Psoas muscle (tissue), 7 donors: ENCODE measurements at regions not wholly inside any gene's neighbourhood (a gene's known extent, or its start where the extent isn't known, plus 50 kb on each side); places are given as distances from the start of the nearest gene placed in this dataset.

ENCODE experiments used
- ATAC-seq, 4 donors: fragments of 200-7000 bp; cut with Tn5 transposase; one replicate each; pipeline ENCODE4 v1.9.1; 2020; ENCODE audit warnings: moderate library complexity in 3 of 4, mild to moderate bottlenecking in 2 of 4
- DNase-seq, 2 donors: peaks; one replicate each; pipeline ENCODE4 v3.0.0-alpha.2; 2020
- H3K27ac ChIP-seq: fragments of 200-600 bp; one replicate; pipeline ENCODE4 v1.8.0; 2022
- H3K27me3 ChIP-seq, 3 donors: fragments of 200-600 bp in 1 of 3; one replicate each; pipeline versions ENCODE4 v1.6.1 to v1.8.0; 2013 to 2022; ENCODE audit warnings: low read length in 2 of 3, mild to moderate bottlenecking in 2 of 3, moderate library complexity in 1 of 3; ENCODE audit not compliant: insufficient read depth in 3 of 3
- H3K36me3 ChIP-seq, 2 donors: fragments of 200-600 bp in 1 of 2; one replicate each; pipeline versions ENCODE4 v1.6.1 to v1.8.0; 2013 to 2022; ENCODE audit warnings: low read depth in 1 of 2, mild to moderate bottlenecking in 1 of 2, moderate library complexity in 1 of 2; ENCODE audit not compliant: insufficient read depth in 1 of 2
- H3K4me1 ChIP-seq: fragments of 200-600 bp; one replicate; pipeline ENCODE4 v1.8.0; 2022
- H3K4me3 ChIP-seq: fragments of 200-600 bp; one replicate; pipeline ENCODE4 v1.8.0; 2022; ENCODE audit warnings: mild to moderate bottlenecking
- H3K9me3 ChIP-seq: fragments of 200-600 bp; one replicate; pipeline ENCODE4 v1.8.0; 2022
- CTCF ChIP-seq: fragments of 200-600 bp; IDR thresholded peaks from one replicate; pipeline ENCODE4 v1.8.0; 2022; ENCODE audit warnings: antibody characterized with exemption
- WGBS, 3 donors: extraction: QIAGEN DNeasy Blood & Tissue Kit; methylation state at CpG; one replicate each; pipeline versions ENCODE4 v1.1.6 to v1.1.7; 2013; 5-methylcytosine and 5-hydroxymethylcytosine counted together
- intact Hi-C, 2 donors: fragments of 100-400 bp; cut with DNase I; formaldehyde crosslinking; loops; one replicate each; pipeline versions ENCODE4 v1.11.0 to v1.14.2; 2022
- donor health status: healthy with polysubstance abuse.
- donor health status: DM: no; HTN: no; CAD: no; lungs with moderate emphysema.
- donor health status: Bipolar disorder and iron deficiency.
- donor health status: healthy.
- donor health status: DM: yes; HTN: yes; CAD: no.
- donor health status: DM: no; HTN: no; CAD: no.
- donor health status: DM: yes; HTN: yes; CAD: no.

GRCh38 chr18:4851301-4851976 lies 345.6 kb downstream of the AKAIN1 start:
- no peak for ATAC-seq
- no peaks in the 10 kb centered on the region for H3K27me3 ChIP-seq
- no peak for DNase-seq
- H3K27ac ChIP-seq = no peak overlapping the region
- no peaks in the 10 kb centered on the region for H3K36me3 ChIP-seq
- H3K4me3 ChIP-seq = no peak overlapping the region
- no peaks in the 10 kb centered on the region for H3K4me1 ChIP-seq
- WGBS, 3 donors = 97 to 100% (median 98%) methylated on average over 1 of the region's 1 CpG
- no peaks in the 10 kb centered on the region for H3K9me3 ChIP-seq
- intact Hi-C loops = no loop called here
- TF ChIP-seq CTCF = no peak

GRCh38 chr18:4847056-4847455 lies 350.0 kb downstream of the AKAIN1 start:
- Histone ChIP-seq H3K4me1 (no peaks in the 10 kb centered on the region), H3K36me3 (no peaks in the 10 kb centered on the region), H3K27ac (no peak overlapping the region), H3K27me3 (no peaks in the 10 kb centered on the region), H3K9me3 (no peaks in the 10 kb centered on the region), H3K4me3 (no peak overlapping the region)
- ATAC-seq (no peak), DNase-seq (no peak)
- intact Hi-C loops = no loop called here
- no peak for TF ChIP-seq CTCF
- WGBS, 3 donors = 70 to 79% (median 73%) methylated on average over 1 of the region's 1 CpG

- H3K27me3 ChIP-seq = no peaks in the 10 kb centered on the region
- no peak overlapping the region for H3K27ac ChIP-seq
- H3K4me1 ChIP-seq = no peaks in the 10 kb centered on the region
- 53 to 68% (median 65%) methylated on average over 3 of the region's 3 CpGs for WGBS, 3 donors
- ATAC-seq (no peak), DNase-seq (no peak)
- H3K36me3 ChIP-seq = no peaks in the 10 kb centered on the region
- no peak for TF ChIP-seq CTCF
- no peaks in the 10 kb centered on the region for H3K9me3 ChIP-seq
- intact Hi-C loops = no loop called here
- H3K4me3 ChIP-seq = no peak overlapping the region
Observed at GRCh38 chr18:4844320-4844719, 352.7 kb downstream of the AKAIN1 start.

- intact Hi-C loops = no loop called here
- H3K36me3 ChIP-seq = no peaks in the 10 kb centered on the region
- no peak for TF ChIP-seq CTCF
- DNase-seq (no peak), ATAC-seq (no peak)
- H3K4me1 ChIP-seq = no peaks in the 10 kb centered on the region
- no peak overlapping the region for H3K27ac ChIP-seq
- no peaks in the 10 kb centered on the region for H3K27me3 ChIP-seq
- no peaks in the 10 kb centered on the region for H3K9me3 ChIP-seq
- no peak overlapping the region for H3K4me3 ChIP-seq
Observed at GRCh38 chr18:4843771-4844170, 353.3 kb downstream of the AKAIN1 start.

- no peaks in the 10 kb centered on the region for H3K27me3 ChIP-seq
- no peak for ATAC-seq
- no peak for TF ChIP-seq CTCF
- no peak overlapping the region for H3K4me3 ChIP-seq
- H3K9me3 ChIP-seq = no peaks in the 10 kb centered on the region
- no peak overlapping the region for H3K27ac ChIP-seq
- 73 to 86% (median 82%) methylated on average over 1 of the region's 1 CpG for WGBS, 3 donors
- H3K4me1 ChIP-seq = no peaks in the 10 kb centered on the region
- DNase-seq = no peak
- intact Hi-C loops = no loop called here
- no peaks in the 10 kb centered on the region for H3K36me3 ChIP-seq
Observed at GRCh38 chr18:4842751-4843150, 354.3 kb downstream of the AKAIN1 start.
